HEK293 (cell line): ENCODE measurements at regions not wholly inside any gene's neighbourhood (a gene's known extent, or its start where the extent isn't known, plus 50 kb on each side); places are given as distances from the start of the nearest gene placed in this dataset.

Experiments used
- AEBP2 ChIP-seq: fragments of 450-650 bp; formaldehyde crosslinking; IDR thresholded peaks from 2 replicates; pipeline ENCODE4 v1.5.1; 2016; ENCODE audit warnings: missing biosample characterization, missing genetic modification characterization, borderline replicate concordance
- GFI1B ChIP-seq: fragments of 450-650 bp; formaldehyde crosslinking; IDR thresholded peaks from 2 replicates; pipeline ENCODE4 v1.5.1; 2016; ENCODE audit warnings: missing biosample characterization, missing genetic modification characterization
- KLF17 ChIP-seq: fragments of 450-650 bp; formaldehyde crosslinking; IDR thresholded peaks from 2 replicates; pipeline ENCODE4 v1.5.1; 2016; ENCODE audit warnings: missing biosample characterization, missing genetic modification characterization
- KLF9 ChIP-seq: fragments of 450-650 bp; formaldehyde crosslinking; IDR thresholded peaks from 2 replicates; pipeline ENCODE4 v1.5.1; 2016; ENCODE audit warnings: missing biosample characterization, missing genetic modification characterization, low read depth
- SCRT1 ChIP-seq: fragments of 450-650 bp; formaldehyde crosslinking; IDR thresholded peaks from 2 replicates; pipeline ENCODE4 v1.5.1; 2016; ENCODE audit warnings: missing biosample characterization, missing genetic modification characterization, borderline replicate concordance
- ZBTB21 ChIP-seq: fragments of 450-650 bp; formaldehyde crosslinking; IDR thresholded peaks from 2 replicates; pipeline ENCODE4 v1.5.1; 2017; ENCODE audit warnings: missing biosample characterization, missing genetic modification characterization
- ZBTB48 ChIP-seq: fragments of 450-650 bp; formaldehyde crosslinking; IDR thresholded peaks from 2 replicates; pipeline ENCODE4 v1.5.1; 2016; ENCODE audit warnings: missing biosample characterization, missing genetic modification characterization
- ZFHX2 ChIP-seq: fragments of 450-650 bp; formaldehyde crosslinking; conservative IDR thresholded peaks from 2 replicates; pipeline ENCODE4 v1.5.1; 2016; ENCODE audit warnings: missing biosample characterization, missing genetic modification characterization
- ZNF354C ChIP-seq: fragments of 450-650 bp; formaldehyde crosslinking; IDR thresholded peaks from 2 replicates; pipeline ENCODE4 v1.5.1; 2016; ENCODE audit warnings: missing biosample characterization, missing genetic modification characterization, low read depth, borderline replicate concordance
- ZNF37A ChIP-seq: fragments of 450-650 bp; IDR thresholded peaks from 2 replicates; pipeline ENCODE4 v1.5.1; 2018; ENCODE audit warnings: missing biosample characterization, missing genetic modification characterization
- ZNF394 ChIP-seq: fragments of 450-650 bp; formaldehyde crosslinking; IDR thresholded peaks from 2 replicates; pipeline ENCODE4 v1.5.1; 2016; ENCODE audit warnings: missing biosample characterization, missing genetic modification characterization, mild to moderate bottlenecking, moderate library complexity, borderline replicate concordance
- ZNF548 ChIP-seq: fragments of 450-650 bp; formaldehyde crosslinking; IDR thresholded peaks from 2 replicates; pipeline ENCODE4 v1.5.1; 2016; ENCODE audit warnings: missing biosample characterization, missing genetic modification characterization
- ZNF571 ChIP-seq: fragments of 450-650 bp; formaldehyde crosslinking; IDR thresholded peaks from 2 replicates; pipeline ENCODE4 v1.5.0; 2017; ENCODE audit warnings: missing biosample characterization, missing genetic modification characterization
- ZNF629 ChIP-seq: fragments of 450-650 bp; formaldehyde crosslinking; IDR thresholded peaks from 2 replicates; pipeline ENCODE4 v1.5.1; 2017; ENCODE audit warnings: missing biosample characterization, missing genetic modification characterization
- ZNF664 ChIP-seq: fragments of 450-650 bp; formaldehyde crosslinking; IDR thresholded peaks from 2 replicates; pipeline ENCODE4 v1.5.1; 2016; ENCODE audit warnings: missing biosample characterization, missing genetic modification characterization
- ZNF692 ChIP-seq: fragments of 450-650 bp; formaldehyde crosslinking; IDR thresholded peaks from 2 replicates; pipeline ENCODE4 v1.5.1; 2016; ENCODE audit warnings: missing biosample characterization, missing genetic modification characterization
- ZNF704 ChIP-seq: fragments of 450-650 bp; formaldehyde crosslinking; IDR thresholded peaks from 2 replicates; pipeline ENCODE4 v1.5.1; 2016; ENCODE audit warnings: missing biosample characterization, missing genetic modification characterization
- ZNF76 ChIP-seq: fragments of 450-650 bp; formaldehyde crosslinking; IDR thresholded peaks from 2 replicates; pipeline ENCODE4; 2016; ENCODE audit warnings: low read depth, missing biosample characterization, missing genetic modification characterization, borderline replicate concordance
- TF ChIP-seq, protein P1 (sequence below): fragments of 450-650 bp; formaldehyde crosslinking; IDR thresholded peaks from 2 replicates; pipeline ENCODE4 v1.5.1; 2016; ENCODE audit warnings: missing biosample characterization, missing genetic modification characterization
- TF ChIP-seq, protein P2 (sequence below): fragments of 450-650 bp; formaldehyde crosslinking; IDR thresholded peaks from 2 replicates; pipeline ENCODE4 v1.5.1; 2016; ENCODE audit warnings: missing biosample characterization, missing genetic modification characterization
- TF ChIP-seq, protein P3 (sequence below): sonication (generic); formaldehyde crosslinking; IDR thresholded peaks from 2 replicates; pipeline ENCODE4 v1.8.1; 2022; ENCODE audit warnings: mild to moderate bottlenecking, moderate library complexity, missing genetic modification reagents
- TF ChIP-seq, protein P4 (sequence below): fragments of 450-650 bp; formaldehyde crosslinking; IDR thresholded peaks from 2 replicates; pipeline ENCODE4; 2016; ENCODE audit warnings: missing biosample characterization, missing genetic modification characterization
- TF ChIP-seq, protein P5 (sequence below): fragments of 450-650 bp; formaldehyde crosslinking; IDR thresholded peaks from 2 replicates; pipeline ENCODE4 v1.5.1; 2016; ENCODE audit warnings: missing biosample characterization, missing genetic modification characterization

- TF ChIP-seq ZNF354C: no peak
- TF ChIP-seq, protein P1, sequence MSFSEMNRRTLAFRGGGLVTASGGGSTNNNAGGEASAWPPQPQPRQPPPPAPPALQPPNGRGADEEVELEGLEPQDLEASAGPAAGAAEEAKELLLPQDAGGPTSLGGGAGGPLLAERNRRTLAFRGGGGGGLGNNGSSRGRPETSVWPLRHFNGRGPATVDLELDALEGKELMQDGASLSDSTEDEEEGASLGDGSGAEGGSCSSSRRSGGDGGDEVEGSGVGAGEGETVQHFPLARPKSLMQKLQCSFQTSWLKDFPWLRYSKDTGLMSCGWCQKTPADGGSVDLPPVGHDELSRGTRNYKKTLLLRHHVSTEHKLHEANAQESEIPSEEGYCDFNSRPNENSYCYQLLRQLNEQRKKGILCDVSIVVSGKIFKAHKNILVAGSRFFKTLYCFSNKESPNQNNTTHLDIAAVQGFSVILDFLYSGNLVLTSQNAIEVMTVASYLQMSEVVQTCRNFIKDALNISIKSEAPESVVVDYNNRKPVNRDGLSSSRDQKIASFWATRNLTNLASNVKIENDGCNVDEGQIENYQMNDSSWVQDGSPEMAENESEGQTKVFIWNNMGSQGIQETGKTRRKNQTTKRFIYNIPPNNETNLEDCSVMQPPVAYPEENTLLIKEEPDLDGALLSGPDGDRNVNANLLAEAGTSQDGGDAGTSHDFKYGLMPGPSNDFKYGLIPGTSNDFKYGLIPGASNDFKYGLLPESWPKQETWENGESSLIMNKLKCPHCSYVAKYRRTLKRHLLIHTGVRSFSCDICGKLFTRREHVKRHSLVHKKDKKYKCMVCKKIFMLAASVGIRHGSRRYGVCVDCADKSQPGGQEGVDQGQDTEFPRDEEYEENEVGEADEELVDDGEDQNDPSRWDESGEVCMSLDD (tag by site-specific recombination): no peak
- TF ChIP-seq ZNF692: peak; percentile 59; the same call in 1 of the 2 replicates
- no peak for TF ChIP-seq SCRT1 (tag by site-specific recombination)
- no peak for TF ChIP-seq ZNF76 (tag by site-specific recombination)
- TF ChIP-seq ZNF548 (tag by site-specific recombination): no peak
- no peak for TF ChIP-seq ZNF571 (tag by site-specific recombination)
- TF ChIP-seq ZNF629: peak; percentile 62; the same call in 1 of the 2 replicates
- no peak for TF ChIP-seq AEBP2 (tag by site-specific recombination)
- no peak for TF ChIP-seq GFI1B (tag by site-specific recombination)
- TF ChIP-seq ZFHX2 (tag by site-specific recombination): peak; percentile 56
- TF ChIP-seq, protein P2, sequence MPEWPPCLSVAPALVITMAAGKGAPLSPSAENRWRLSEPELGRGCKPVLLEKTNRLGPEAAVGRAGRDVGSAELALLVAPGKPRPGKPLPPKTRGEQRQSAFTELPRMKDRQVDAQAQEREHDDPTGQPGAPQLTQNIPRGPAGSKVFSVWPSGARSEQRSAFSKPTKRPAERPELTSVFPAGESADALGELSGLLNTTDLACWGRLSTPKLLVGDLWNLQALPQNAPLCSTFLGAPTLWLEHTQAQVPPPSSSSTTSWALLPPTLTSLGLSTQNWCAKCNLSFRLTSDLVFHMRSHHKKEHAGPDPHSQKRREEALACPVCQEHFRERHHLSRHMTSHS (tag by site-specific recombination): no peak
- TF ChIP-seq KLF17 (tag by site-specific recombination): no peak
- no peak for TF ChIP-seq ZNF704 (tag by site-specific recombination)
- TF ChIP-seq, protein P3, sequence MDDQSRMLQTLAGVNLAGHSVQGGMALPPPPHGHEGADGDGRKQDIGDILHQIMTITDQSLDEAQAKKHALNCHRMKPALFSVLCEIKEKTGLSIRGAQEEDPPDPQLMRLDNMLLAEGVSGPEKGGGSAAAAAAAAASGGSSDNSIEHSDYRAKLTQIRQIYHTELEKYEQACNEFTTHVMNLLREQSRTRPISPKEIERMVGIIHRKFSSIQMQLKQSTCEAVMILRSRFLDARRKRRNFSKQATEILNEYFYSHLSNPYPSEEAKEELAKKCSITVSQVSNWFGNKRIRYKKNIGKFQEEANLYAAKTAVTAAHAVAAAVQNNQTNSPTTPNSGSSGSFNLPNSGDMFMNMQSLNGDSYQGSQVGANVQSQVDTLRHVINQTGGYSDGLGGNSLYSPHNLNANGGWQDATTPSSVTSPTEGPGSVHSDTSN: no peak
- TF ChIP-seq ZBTB21 (tag by site-specific recombination): peak; percentile 55; the same call in 1 of the 2 replicates
- TF ChIP-seq, protein P4, sequence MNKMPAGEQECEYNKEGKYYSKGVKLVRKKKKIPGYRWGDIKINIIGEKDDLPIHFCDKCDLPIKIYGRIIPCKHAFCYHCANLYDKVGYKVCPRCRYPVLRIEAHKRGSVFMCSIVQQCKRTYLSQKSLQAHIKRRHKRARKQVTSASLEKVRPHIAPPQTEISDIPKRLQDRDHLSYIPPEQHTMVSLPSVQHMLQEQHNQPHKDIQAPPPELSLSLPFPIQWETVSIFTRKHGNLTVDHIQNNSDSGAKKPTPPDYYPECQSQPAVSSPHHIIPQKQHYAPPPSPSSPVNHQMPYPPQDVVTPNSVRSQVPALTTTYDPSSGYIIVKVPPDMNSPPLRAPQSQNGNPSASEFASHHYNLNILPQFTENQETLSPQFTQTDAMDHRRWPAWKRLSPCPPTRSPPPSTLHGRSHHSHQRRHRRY (tag by site-specific recombination): no peak
- TF ChIP-seq ZNF664 (tag by site-specific recombination): no peak
- TF ChIP-seq KLF9 (tag by site-specific recombination): no peak
- TF ChIP-seq, protein P5, sequence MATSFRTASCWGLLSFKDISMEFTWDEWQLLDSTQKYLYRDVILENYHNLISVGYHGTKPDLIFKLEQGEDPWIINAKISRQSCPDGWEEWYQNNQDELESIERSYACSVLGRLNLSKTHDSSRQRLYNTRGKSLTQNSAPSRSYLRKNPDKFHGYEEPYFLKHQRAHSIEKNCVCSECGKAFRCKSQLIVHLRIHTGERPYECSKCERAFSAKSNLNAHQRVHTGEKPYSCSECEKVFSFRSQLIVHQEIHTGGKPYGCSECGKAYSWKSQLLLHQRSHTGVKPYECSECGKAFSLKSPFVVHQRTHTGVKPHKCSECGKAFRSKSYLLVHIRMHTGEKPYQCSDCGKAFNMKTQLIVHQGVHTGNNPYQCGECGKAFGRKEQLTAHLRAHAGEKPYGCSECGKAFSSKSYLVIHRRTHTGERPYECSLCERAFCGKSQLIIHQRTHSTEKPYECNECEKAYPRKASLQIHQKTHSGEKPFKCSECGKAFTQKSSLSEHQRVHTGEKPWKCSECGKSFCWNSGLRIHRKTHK (tag by site-specific recombination): no peak
- peak; percentile 85; the same call in 1 of the 2 replicates for TF ChIP-seq ZBTB48
- TF ChIP-seq ZNF37A (tag by site-specific recombination): no peak
- no peak for TF ChIP-seq ZNF394 (tag by site-specific recombination)
These were observed 97.1 kb upstream of the RMDN2 start (continued) for GRCh38 chr2:37827911-37828511.
